ENCODE measurements at regions not wholly inside any gene's neighbourhood (a gene's known extent, or its start where the extent isn't known, plus 50 kb on each side); places are given as distances from the start of the nearest gene placed in this dataset.
"Not testable (repeated sequence)": the region's sequence is repeated elsewhere in the genome, so short reads cannot be mapped to it uniquely, and the experiment has no call there.

- no peak for DNase-seq
Observed at GRCh38 chr5:58294598-58295305, 165.1 kb downstream of the PLK2 start.

- DNase-seq: not testable (repeated sequence)
Observed at GRCh38 chr5:58288275-58288674, 171.6 kb downstream of the PLK2 start.

- DNase-seq: no peak
Observed at GRCh38 chr5:58286741-58287140, 173.1 kb downstream of the PLK2 start.

- DNase-seq: no peak
Observed at GRCh38 chr5:58285900-58286299, 174.0 kb downstream of the PLK2 start.

GRCh38 chr5:58284886-58285285, 175.0 kb downstream of the PLK2 start:
- no peak for DNase-seq

- DNase-seq: no peak
Observed at GRCh38 chr5:58281189-58281588, 178.7 kb downstream of the PLK2 start.

- DNase-seq: no peak
Observed at GRCh38 chr5:58279259-58279658, 180.6 kb downstream of the PLK2 start.

- no peak for DNase-seq
Observed at GRCh38 chr5:58276431-58276830, 183.5 kb downstream of the PLK2 start.

GRCh38 chr5:58275516-58275915, 184.4 kb downstream of the PLK2 start:
- no peak for DNase-seq

GRCh38 chr5:58274191-58274590, 185.7 kb downstream of the PLK2 start:
- DNase-seq: no peak

- no peak for DNase-seq
Observed at GRCh38 chr5:58273711-58274110, 186.2 kb downstream of the PLK2 start.

GRCh38 chr5:58268268-58268667, 191.6 kb downstream of the PLK2 start:
- DNase-seq: no peak

GRCh38 chr5:58266402-58266801, 193.5 kb downstream of the PLK2 start:
- no peak for DNase-seq

- no peak for DNase-seq
Observed at GRCh38 chr5:58265246-58265930, 194.5 kb downstream of the PLK2 start.

- no peak for DNase-seq
Observed at GRCh38 chr5:58264276-58264675, 195.6 kb downstream of the PLK2 start.

- no peak for DNase-seq
Observed at GRCh38 chr5:58263296-58263695, 196.6 kb downstream of the PLK2 start.

GRCh38 chr5:58262226-58262625, 197.7 kb downstream of the PLK2 start:
- no peak for DNase-seq

GRCh38 chr5:58261605-58262004, 198.3 kb downstream of the PLK2 start:
- no peak for DNase-seq

- DNase-seq: no peak
Observed at GRCh38 chr5:58260243-58260642, 199.6 kb downstream of the PLK2 start.

GRCh38 chr5:58259685-58260152, 200.2 kb downstream of the PLK2 start:
- no peak for DNase-seq

- DNase-seq: no peak
Observed at GRCh38 chr5:58258984-58259684, 200.8 kb downstream of the PLK2 start.

- DNase-seq: no peak
Observed at GRCh38 chr5:58255970-58256369, 203.9 kb downstream of the PLK2 start.

GRCh38 chr5:58255386-58255785, 204.5 kb downstream of the PLK2 start:
- DNase-seq: no peak

- DNase-seq: no peak
Observed at GRCh38 chr5:58248221-58248620, 211.7 kb downstream of the PLK2 start.

Measured in CD4-positive, alpha-beta T cell treated with Interleukin-10 for 1 hour (primary cell).